HL-60 (cell line): ENCODE measurements at regions not wholly inside any gene's neighbourhood (a gene's known extent, or its start where the extent isn't known, plus 50 kb on each side); places are given as distances from the start of the nearest gene placed in this dataset.

Experiments
- CTCF ChIP-seq: IDR thresholded peaks from one replicate; pipeline ENCODE4 v1.5.1; 2011; ENCODE audit warnings: low read length, control low read depth, inconsistent platforms; ENCODE audit not compliant: insufficient read depth
- REST ChIP-seq: IDR thresholded peaks from 2 replicates; pipeline ENCODE4 v1.6.1; 2012; ENCODE audit warnings: low read depth; ENCODE audit not compliant: insufficient replicate concordance

- TF ChIP-seq REST (no peak), CTCF (no peak)
Observed at GRCh38 chr13:97101912-97102708, 107.8 kb upstream of the OXGR1 start.
